BLaER1 (cell line): ENCODE measurements at regions not wholly inside any gene's neighbourhood (a gene's known extent, or its start where the extent isn't known, plus 50 kb on each side); places are given as distances from the start of the nearest gene placed in this dataset.
A peak's percentile ranks its signal among the peaks of the same experiment; 100 is the strongest.

ENCODE experiments used
- H3K27ac ChIP-seq: shearing (Covaris generic); formaldehyde crosslinking; 2 replicates; pipeline ENCODE4 v1.8.1; 2022
- H3K27me3 ChIP-seq: shearing (Covaris generic); formaldehyde crosslinking; 2 replicates; pipeline ENCODE4 v1.8.1; 2022
- H3K36me3 ChIP-seq: shearing (Covaris generic); formaldehyde crosslinking; 2 replicates; pipeline ENCODE4 v1.8.1; 2022
- H3K4me1 ChIP-seq: shearing (Covaris generic); formaldehyde crosslinking; 2 replicates; pipeline ENCODE4 v1.8.1; 2022
- H3K4me2 ChIP-seq: shearing (Covaris generic); formaldehyde crosslinking; 2 replicates; pipeline ENCODE4 v1.8.1; 2022
- H3K4me3 ChIP-seq: shearing (Covaris generic); formaldehyde crosslinking; 2 replicates; pipeline ENCODE4 v1.8.1; 2022
- H3K9ac ChIP-seq: shearing (Covaris generic); formaldehyde crosslinking; 2 replicates; pipeline ENCODE4 v1.8.1; 2022
- H3K9me3 ChIP-seq: shearing (Covaris generic); formaldehyde crosslinking; 2 replicates; pipeline ENCODE4 v1.8.1; 2022
- H4K20me1 ChIP-seq: shearing (Covaris generic); formaldehyde crosslinking; 2 replicates; pipeline ENCODE4 v1.8.1; 2022
- Cebpa-rat ChIP-seq: shearing (Covaris generic); IDR thresholded peaks from 2 replicates; pipeline ENCODE4 v1.8.1; 2022

DNA sequence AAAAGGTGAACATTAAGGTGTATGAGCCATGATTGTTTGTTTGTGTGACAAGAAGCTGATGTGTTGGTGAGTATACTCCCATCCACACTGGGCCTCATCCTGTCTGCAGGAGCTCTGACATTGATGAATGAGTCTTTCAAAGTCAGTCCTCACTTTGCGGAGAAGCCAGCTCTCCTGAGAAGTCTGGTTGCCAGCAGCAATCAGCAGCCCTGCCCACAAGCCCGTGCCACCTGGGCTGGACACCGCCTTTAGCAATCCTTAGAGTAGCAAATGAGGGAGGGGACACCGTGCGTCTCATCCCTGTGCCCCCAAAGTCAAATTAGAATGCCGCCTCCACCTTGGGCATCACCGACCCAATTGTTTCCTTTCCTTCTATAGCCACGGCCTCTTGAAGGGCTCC, 174.8 kb upstream of the NECTIN1 start:
- TF ChIP-seq Cebpa-rat: no peak

GRCh38 chr11:119903389-119903788, 174.4 kb upstream of the NECTIN1 start:
- Histone ChIP-seq H3K36me3 (no peaks in the 10 kb centered on the region), H4K20me1 (no peaks in the 10 kb centered on the region), H3K27me3 (no peaks in the 10 kb centered on the region), H3K27ac (no peak overlapping the region), H3K4me2 (0 out of 2 replicates have a peak overlapping the region, but pooled peaks have one; percentile 14), H3K9ac (no peak overlapping the region), H3K4me3 (no peak overlapping the region), H3K9me3 (no peaks in the 10 kb centered on the region), H3K4me1 (peaks cover 40% of the 10 kb centered on the region)
- no peak for TF ChIP-seq Cebpa-rat

More for the DNA sequence above, 174.8 kb upstream of the NECTIN1 start:
- H3K9me3 ChIP-seq: no peaks in the 10 kb centered on the region
- H4K20me1 ChIP-seq: no peaks in the 10 kb centered on the region
- no peak overlapping the region for H3K4me3 ChIP-seq
- H3K4me1 ChIP-seq: peaks cover 40% of the 10 kb centered on the region
- no peak overlapping the region for H3K9ac ChIP-seq
- no peak overlapping the region for H3K27ac ChIP-seq
- no peak overlapping the region for H3K4me2 ChIP-seq
- no peaks in the 10 kb centered on the region for H3K27me3 ChIP-seq
- H3K36me3 ChIP-seq: no peaks in the 10 kb centered on the region

GRCh38 chr11:119902656-119903231, 173.7 kb upstream of the NECTIN1 start:
- no peaks in the 10 kb centered on the region for H4K20me1 ChIP-seq
- no peak for TF ChIP-seq Cebpa-rat
- H3K4me1 ChIP-seq: peaks cover 40% of the 10 kb centered on the region
- no peak overlapping the region for H3K27ac ChIP-seq
- no peak overlapping the region for H3K4me3 ChIP-seq
- no peaks in the 10 kb centered on the region for H3K9me3 ChIP-seq
- H3K9ac ChIP-seq: no peak overlapping the region
- no peaks in the 10 kb centered on the region for H3K36me3 ChIP-seq
- no peaks in the 10 kb centered on the region for H3K27me3 ChIP-seq
- H3K4me2 ChIP-seq: 0 out of 2 replicates have a peak overlapping the region, but pooled peaks have one; percentile 14

GRCh38 chr11:119901657-119902577, 172.9 kb upstream of the NECTIN1 start:
- Histone ChIP-seq H3K4me1 (peaks cover 40% of the 10 kb centered on the region), H3K4me2 (no peak overlapping the region), H3K4me3 (no peak overlapping the region)

DNA sequence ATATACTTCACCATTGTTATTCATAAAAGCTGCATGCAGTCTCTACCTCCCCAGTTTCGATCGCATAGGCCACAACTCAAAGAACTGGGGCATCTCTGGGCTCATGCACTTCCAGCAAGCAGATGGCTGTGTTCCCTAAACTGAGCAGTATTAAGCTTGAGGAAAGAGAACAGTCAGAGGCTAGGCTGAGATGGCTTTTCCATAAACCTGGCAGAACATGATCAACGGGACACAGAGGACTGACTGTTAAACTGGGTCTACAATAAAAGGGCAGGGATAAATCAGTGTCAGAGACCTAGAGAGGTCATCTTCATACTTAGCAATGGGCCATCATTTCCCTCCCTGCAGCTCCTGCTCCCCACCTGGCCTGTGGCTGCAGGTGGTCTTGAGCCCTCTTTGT, 171.0 kb upstream of the NECTIN1 start:
- Histone ChIP-seq H3K4me1 (peaks cover 60% of the 10 kb centered on the region), H3K27me3 (no peaks in the 10 kb centered on the region), H3K4me3 (no peak overlapping the region), H3K9ac (no peak overlapping the region), H3K36me3 (no peaks in the 10 kb centered on the region), H4K20me1 (no peaks in the 10 kb centered on the region), H3K9me3 (no peaks in the 10 kb centered on the region), H3K4me2 (no peak overlapping the region), H3K27ac (no peak overlapping the region)
- TF ChIP-seq Cebpa-rat: no peak

More at GRCh38 chr11:119901657-119902577, 172.9 kb upstream of the NECTIN1 start:
- no peak for TF ChIP-seq Cebpa-rat
- no peak overlapping the region for H3K27ac ChIP-seq
- H4K20me1 ChIP-seq: no peaks in the 10 kb centered on the region
- H3K27me3 ChIP-seq: no peaks in the 10 kb centered on the region
- H3K36me3 ChIP-seq: no peaks in the 10 kb centered on the region
- no peaks in the 10 kb centered on the region for H3K9me3 ChIP-seq
- no peak overlapping the region for H3K9ac ChIP-seq

GRCh38 chr11:119897576-119897975, 168.6 kb upstream of the NECTIN1 start:
- H3K9ac ChIP-seq: no peak overlapping the region
- TF ChIP-seq Cebpa-rat: no peak
- no peaks in the 10 kb centered on the region for H3K36me3 ChIP-seq
- no peaks in the 10 kb centered on the region for H4K20me1 ChIP-seq
- H3K27ac ChIP-seq: peak overlapping the region; percentile 57
- peak overlapping the region; percentile 86 for H3K4me2 ChIP-seq
- H3K4me1 ChIP-seq: peaks cover 69% of the 10 kb centered on the region
- H3K27me3 ChIP-seq: no peaks in the 10 kb centered on the region
- H3K9me3 ChIP-seq: no peaks in the 10 kb centered on the region
- no peak overlapping the region for H3K4me3 ChIP-seq

GRCh38 chr11:119897046-119897440, 168.0 kb upstream of the NECTIN1 start:
- Histone ChIP-seq H3K27me3 (peaks cover 4% of the 10 kb centered on the region; the same call in 1 of the 2 replicates), H3K4me2 (peak overlapping the region; percentile 86)

GRCh38 chr11:119896387-119897045, 167.5 kb upstream of the NECTIN1 start:
- H3K27ac ChIP-seq: peak overlapping the region; percentile 57
- TF ChIP-seq Cebpa-rat: no peak
- H3K9me3 ChIP-seq: no peaks in the 10 kb centered on the region
- peak overlapping the region; percentile 86 for H3K4me2 ChIP-seq
- H3K9ac ChIP-seq: 0 out of 2 replicates have a peak overlapping the region, but pooled peaks have one; percentile 5
- H4K20me1 ChIP-seq: no peaks in the 10 kb centered on the region
- H3K4me3 ChIP-seq: peak overlapping the region; percentile 9; the same call in 1 of the 2 replicates
- H3K27me3 ChIP-seq: peaks cover 9% of the 10 kb centered on the region
- H3K4me1 ChIP-seq: peaks cover 74% of the 10 kb centered on the region
- no peaks in the 10 kb centered on the region for H3K36me3 ChIP-seq

More at GRCh38 chr11:119897046-119897440, 168.0 kb upstream of the NECTIN1 start:
- no peaks in the 10 kb centered on the region for H3K9me3 ChIP-seq
- peak overlapping the region; percentile 57 for H3K27ac ChIP-seq
- H4K20me1 ChIP-seq: no peaks in the 10 kb centered on the region
- H3K9ac ChIP-seq: no peak overlapping the region
- TF ChIP-seq Cebpa-rat: no peak
- peaks cover 70% of the 10 kb centered on the region for H3K4me1 ChIP-seq
- H3K36me3 ChIP-seq: no peaks in the 10 kb centered on the region
- no peak overlapping the region for H3K4me3 ChIP-seq

- no peak for TF ChIP-seq Cebpa-rat
- Histone ChIP-seq H3K4me3 (peak overlapping the region; percentile 9; the same call in 1 of the 2 replicates), H3K4me1 (peaks cover 80% of the 10 kb centered on the region), H3K9ac (no peak overlapping the region), H3K9me3 (no peaks in the 10 kb centered on the region), H3K27ac (peak overlapping the region; percentile 57; the same call in 1 of the 2 replicates), H4K20me1 (no peaks in the 10 kb centered on the region), H3K4me2 (peak overlapping the region; percentile 86), H3K36me3 (no peaks in the 10 kb centered on the region), H3K27me3 (peaks cover 9% of the 10 kb centered on the region)
These were observed 167.0 kb upstream of the NECTIN1 start for GRCh38 chr11:119895981-119896380.
